Caco-2 (cell line): ENCODE measurements at regions not wholly inside any gene's neighbourhood (a gene's known extent, or its start where the extent isn't known, plus 50 kb on each side); places are given as distances from the start of the nearest gene placed in this dataset.

ENCODE experiments used
- BruUV-seq: library from RNA; stranded (reverse); fragments of 400-500 nt; replicated peaks from 2 replicates; lab custom pipeline; 2021; lab: Mats Ljungman, UMichigan
- CTCF ChIA-PET: fragments of 300-600 bp; sonication (Branson Sonifier 250); formaldehyde crosslinking; loops from one replicate; lab custom pipeline; 2022; ENCODE audit warnings: antibody characterized with exemption; lab: Charles Lee
- POLR2A ChIA-PET: fragments of 300-600 bp; sonication (Branson Sonifier 250); formaldehyde crosslinking; loops from one replicate; lab custom pipeline; 2022; ENCODE audit warnings: antibody characterized with exemption; lab: Charles Lee
- DNase-seq, 2 experiments: peaks; one replicate each; pipeline versions ENCODE4 v3.0.0 to v3.0.0-alpha.2; 2020 to 2022
- H3K27me3 ChIP-seq: replicated peaks from 2 replicates; pipeline ENCODE4 v1.6.0; 2011; ENCODE audit warnings: low read length; ENCODE audit not compliant: control insufficient read depth, insufficient read depth
- H3K36me3 ChIP-seq: 2 replicates; pipeline ENCODE4 v1.5.1; 2011; ENCODE audit warnings: low read length; ENCODE audit not compliant: control insufficient read depth, insufficient read depth
- H3K4me1 ChIP-seq: fragments of 250-450 bp; sonication (Bioruptor Pico); 2 replicates; pipeline ENCODE4 v1.5.1; 2020; ENCODE audit warnings: mild to moderate bottlenecking
- H3K4me3 ChIP-seq: 2 replicates; pipeline ENCODE4 v1.5.1; 2011; ENCODE audit warnings: low read depth, mild to moderate bottlenecking, control low read depth, low read length
- H3K9me3 ChIP-seq: fragments of 250-450 bp; sonication (Bioruptor Pico); 2 replicates; pipeline ENCODE4 v1.5.1; 2020; ENCODE audit warnings: mild to moderate bottlenecking, moderate library complexity
- H3K27ac Mint-ChIP-seq: one replicate; pipeline ENCODE4 v1.8.0; 2022; ENCODE audit warnings: mixed read lengths; ENCODE audit not compliant: unreplicated experiment
- H3K27me3 Mint-ChIP-seq: one replicate; pipeline ENCODE4 v1.8.0; 2022; ENCODE audit warnings: mixed read lengths; ENCODE audit not compliant: insufficient read depth, unreplicated experiment
- H3K36me3 Mint-ChIP-seq: one replicate; pipeline ENCODE4 v1.8.0; 2022; ENCODE audit warnings: mild to moderate bottlenecking, mixed read lengths; ENCODE audit not compliant: insufficient read depth, unreplicated experiment
- H3K4me1 Mint-ChIP-seq: one replicate; pipeline ENCODE4 v1.8.0; 2022; ENCODE audit warnings: low read depth, mixed read lengths; ENCODE audit not compliant: unreplicated experiment
- H3K4me3 Mint-ChIP-seq: one replicate; pipeline ENCODE4 v1.8.0; 2022; ENCODE audit warnings: mild to moderate bottlenecking, moderate library complexity, mixed read lengths; ENCODE audit not compliant: unreplicated experiment
- H3K9me3 Mint-ChIP-seq: one replicate; pipeline ENCODE4 v1.8.0; 2022; ENCODE audit warnings: mixed read lengths; ENCODE audit not compliant: unreplicated experiment
- intact Hi-C: fragments of 100-400 bp; cut with micrococcal nuclease; formaldehyde crosslinking; loops from one replicate; pipeline ENCODE4 v1.10.0; 2022; ENCODE audit not compliant: unreplicated experiment
- TF ChIP-seq, protein P1 (sequence below), 2 experiments: fragments of 200-600 bp in 1 of 2; IDR thresholded peaks; 1 replicate in 1 of 2; 2 replicates in 1 of 2; pipeline versions ENCODE4 v1.5.1 to v1.8.0; 2011 to 2022; ENCODE audit warnings: antibody characterized with exemption in 1 of 2, control low read depth in 1 of 2, inconsistent platforms in 1 of 2, low read depth in 1 of 2, low read length in 1 of 2, mild to moderate bottlenecking in 1 of 2, moderate library complexity in 1 of 2; ENCODE audit not compliant: insufficient read depth in 1 of 2, severe bottlenecking in 1 of 2, unreplicated experiment in 1 of 2

DNA sequence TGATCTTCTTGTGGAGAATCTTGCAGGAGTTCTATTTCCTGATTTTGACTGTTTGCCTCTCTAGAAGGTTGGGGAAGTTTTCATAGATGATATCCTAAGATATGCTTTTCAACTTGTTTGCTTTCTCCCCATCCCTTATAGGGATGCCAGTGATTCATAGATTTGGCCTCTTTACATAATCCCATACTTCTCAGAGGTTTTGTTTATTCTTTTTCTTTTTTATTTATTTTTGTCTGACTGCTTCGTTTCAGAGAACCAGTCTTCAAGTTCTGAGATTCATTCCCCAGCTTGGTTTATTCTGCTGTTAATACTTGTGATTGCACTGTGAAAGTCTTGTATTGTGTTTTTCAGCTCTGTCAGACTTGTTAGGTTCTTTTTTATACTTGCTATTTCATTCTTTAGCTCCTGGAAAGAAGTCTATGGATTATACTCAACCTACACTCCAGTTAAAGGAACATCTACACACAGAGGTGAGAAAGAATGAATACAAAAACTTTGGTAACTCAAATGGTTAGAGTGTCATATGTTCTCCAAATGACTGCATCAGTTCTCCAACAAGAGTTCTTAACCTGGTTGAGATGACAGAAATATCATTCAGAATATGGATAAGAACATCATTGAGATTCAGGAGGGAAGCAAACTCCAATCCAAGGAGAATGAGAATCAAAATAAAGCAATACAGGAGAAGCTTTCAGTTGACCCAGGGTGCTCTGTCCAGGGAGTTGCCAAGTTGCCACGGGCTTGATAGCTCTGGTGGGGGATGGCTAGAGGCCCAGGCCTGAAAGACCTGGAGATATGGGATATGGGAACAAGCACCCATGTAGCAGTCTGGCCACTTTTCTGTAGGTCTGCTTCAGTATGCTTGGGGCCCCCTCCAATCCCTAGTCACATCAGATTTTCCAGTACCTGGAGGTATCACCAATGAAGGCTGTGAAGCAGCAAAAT lies 150.3 kb downstream of the AHR start:
- peaks cover 5% of the 10 kb centered on the region for H3K4me1 Mint-ChIP-seq
- no peaks in the 10 kb centered on the region for H3K27me3 Mint-ChIP-seq
- DNase-seq = no peak
- H3K36me3 ChIP-seq = no peaks in the 10 kb centered on the region; the same call in 1 of the 2 replicates
- no peaks in the 10 kb centered on the region for H3K36me3 Mint-ChIP-seq
- H3K4me1 ChIP-seq = peaks cover 5% of the 10 kb centered on the region; the same call in 1 of the 2 replicates
- peaks cover 33% of the 10 kb centered on the region for H3K9me3 Mint-ChIP-seq
- peaks cover 13% of the 10 kb centered on the region; the same call in 1 of the 2 replicates for H3K9me3 ChIP-seq
- no peak overlapping the region for H3K27ac Mint-ChIP-seq
- H3K4me3 Mint-ChIP-seq = no peak overlapping the region
- intact Hi-C loops = no loop called here
- ChIA-PET POLR2A (no interaction called here), CTCF (no interaction called here)
- TF ChIP-seq, protein P1, sequence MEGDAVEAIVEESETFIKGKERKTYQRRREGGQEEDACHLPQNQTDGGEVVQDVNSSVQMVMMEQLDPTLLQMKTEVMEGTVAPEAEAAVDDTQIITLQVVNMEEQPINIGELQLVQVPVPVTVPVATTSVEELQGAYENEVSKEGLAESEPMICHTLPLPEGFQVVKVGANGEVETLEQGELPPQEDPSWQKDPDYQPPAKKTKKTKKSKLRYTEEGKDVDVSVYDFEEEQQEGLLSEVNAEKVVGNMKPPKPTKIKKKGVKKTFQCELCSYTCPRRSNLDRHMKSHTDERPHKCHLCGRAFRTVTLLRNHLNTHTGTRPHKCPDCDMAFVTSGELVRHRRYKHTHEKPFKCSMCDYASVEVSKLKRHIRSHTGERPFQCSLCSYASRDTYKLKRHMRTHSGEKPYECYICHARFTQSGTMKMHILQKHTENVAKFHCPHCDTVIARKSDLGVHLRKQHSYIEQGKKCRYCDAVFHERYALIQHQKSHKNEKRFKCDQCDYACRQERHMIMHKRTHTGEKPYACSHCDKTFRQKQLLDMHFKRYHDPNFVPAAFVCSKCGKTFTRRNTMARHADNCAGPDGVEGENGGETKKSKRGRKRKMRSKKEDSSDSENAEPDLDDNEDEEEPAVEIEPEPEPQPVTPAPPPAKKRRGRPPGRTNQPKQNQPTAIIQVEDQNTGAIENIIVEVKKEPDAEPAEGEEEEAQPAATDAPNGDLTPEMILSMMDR (IDR thresholded peaks at IDR 0.05; ENCODE audit: insufficient read depth in 1 of 2, low read depth in 1 of 2, low read length in 1 of 2, severe bottlenecking in 1 of 2, unreplicated experiment in 1 of 2) = no peak
- no peaks in the 10 kb centered on the region for H3K27me3 ChIP-seq
- H3K4me3 ChIP-seq = no peak overlapping the region
- BruUV-seq = no TSS peak

DNA sequence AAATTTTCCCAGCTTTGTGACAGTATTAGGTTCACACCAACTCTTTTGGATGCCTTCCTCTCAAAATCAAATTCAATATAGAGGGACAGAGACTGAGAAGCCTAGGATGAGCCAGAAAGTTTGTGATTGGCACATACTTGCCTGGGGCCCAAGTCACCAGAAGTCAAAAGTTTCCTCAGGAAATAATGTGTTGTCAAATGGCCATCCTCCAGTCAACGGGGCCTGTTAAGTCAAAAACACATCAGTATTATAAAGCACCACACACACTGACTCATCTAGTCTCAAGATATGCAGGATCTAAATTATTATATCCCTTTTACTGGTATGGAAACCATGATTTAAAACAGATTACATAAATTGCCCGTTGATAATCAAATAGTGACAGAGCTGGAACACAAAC lies 158.1 kb downstream of the AHR start:
- no peaks in the 10 kb centered on the region for H3K27me3 Mint-ChIP-seq
- H3K4me1 Mint-ChIP-seq = peaks cover 7% of the 10 kb centered on the region
- BruUV-seq = no TSS peak
- ChIA-PET POLR2A (no interaction called here), CTCF (no interaction called here)
- H3K9me3 ChIP-seq = peaks cover 16% of the 10 kb centered on the region
- peaks cover 58% of the 10 kb centered on the region for H3K9me3 Mint-ChIP-seq
- no peaks in the 10 kb centered on the region for H3K4me1 ChIP-seq
- H3K27me3 ChIP-seq = no peaks in the 10 kb centered on the region
- TF ChIP-seq, protein P1 (IDR thresholded peaks at IDR 0.05; ENCODE audit: insufficient read depth in 1 of 2, low read depth in 1 of 2, low read length in 1 of 2, severe bottlenecking in 1 of 2, unreplicated experiment in 1 of 2) = no peak
- intact Hi-C loops = no loop called here
- H3K36me3 ChIP-seq = peaks cover 3% of the 10 kb centered on the region
- no peak overlapping the region for H3K4me3 ChIP-seq
- peaks cover 6% of the 10 kb centered on the region for H3K36me3 Mint-ChIP-seq
- no peak overlapping the region for H3K4me3 Mint-ChIP-seq
- no peak for DNase-seq
- H3K27ac Mint-ChIP-seq = no peak overlapping the region

DNA sequence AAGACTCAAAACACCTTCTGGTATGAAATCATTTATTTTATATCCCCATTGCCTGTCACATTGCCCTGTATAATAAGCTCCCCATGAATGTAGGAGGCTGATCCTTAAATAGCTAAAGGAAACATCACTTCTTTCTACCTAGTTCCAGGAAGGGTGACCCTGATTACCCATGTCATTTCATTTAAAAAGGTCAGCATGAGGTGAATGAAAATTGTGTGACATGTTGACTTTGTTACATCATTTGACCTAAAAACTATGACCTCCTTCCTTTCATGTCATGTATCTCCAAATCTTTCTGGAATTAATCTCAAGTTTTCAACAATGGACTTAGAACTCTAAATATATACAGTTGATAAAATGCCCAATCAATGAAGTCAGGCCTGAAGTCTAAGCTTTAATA lies 161.5 kb downstream of the AHR start:
- H3K9me3 Mint-ChIP-seq = peaks cover 47% of the 10 kb centered on the region
- intact Hi-C loops = no loop called here

More for the DNA sequence above, 161.5 kb downstream of the AHR start:
- CTCF ChIA-PET = no interaction called here
- Histone ChIP-seq H3K9me3 (peaks cover 12% of the 10 kb centered on the region), H3K27me3 (no peaks in the 10 kb centered on the region), H3K4me3 (no peak overlapping the region), H3K4me1 (no peaks in the 10 kb centered on the region), H3K36me3 (peaks cover 3% of the 10 kb centered on the region)
- no peak for DNase-seq
- H3K4me1 Mint-ChIP-seq = peaks cover 7% of the 10 kb centered on the region
- no peaks in the 10 kb centered on the region for H3K27me3 Mint-ChIP-seq
- POLR2A ChIA-PET = no interaction called here
- H3K27ac Mint-ChIP-seq = no peak overlapping the region
- no peak overlapping the region for H3K4me3 Mint-ChIP-seq
- BruUV-seq = no TSS peak
- TF ChIP-seq, protein P1 (IDR thresholded peaks at IDR 0.05; ENCODE audit: insufficient read depth in 1 of 2, low read depth in 1 of 2, low read length in 1 of 2, severe bottlenecking in 1 of 2, unreplicated experiment in 1 of 2) = no peak
- H3K36me3 Mint-ChIP-seq = peaks cover 6% of the 10 kb centered on the region
